ENCODE measurements at regions not wholly inside any gene's neighbourhood (a gene's known extent, or its start where the extent isn't known, plus 50 kb on each side); places are given as distances from the start of the nearest gene placed in this dataset.

GRCh38 chr4:115370012-115370411 is 256.6 kb upstream of the NDST4 start:
- intact Hi-C loops (cut with DNase I; ENCODE audit: low total_unique reads): no loop called here
- no peaks in the 10 kb centered on the region for H3K27me3 ChIP-seq (replicated peaks in 1 of 7)
- TF ChIP-seq POLR2A (IDR thresholded peaks at IDR 0.05): no peak
- no peak for TF ChIP-seq POLR2AphosphoS5 (IDR thresholded peaks at IDR 0.05)
- no peak for TF ChIP-seq CTCF (IDR thresholded peaks at IDR 0.05 in 8 of 11, conservative IDR thresholded peaks at IDR 0.05 in 3 of 11)
- H3K27ac ChIP-seq: no peak overlapping the region
- DNase-seq: no peak
- no peaks in the 10 kb centered on the region for H3K4me1 ChIP-seq
- H3K36me3 ChIP-seq: no peaks in the 10 kb centered on the region
- 78 to 88% (median 84%) methylated on average over 3 of the region's 3 CpGs for WGBS, 5 donors
- no peak overlapping the region for H3K4me3 ChIP-seq
- H3K9me3 ChIP-seq: peaks cover 0 to 14% (median 7%) of the 10 kb centered on the region in 8 donors

- peaks cover 0 to 14% (median 7%) of the 10 kb centered on the region in 8 donors for H3K9me3 ChIP-seq
- no peak for TF ChIP-seq CTCF (IDR thresholded peaks at IDR 0.05 in 8 of 11, conservative IDR thresholded peaks at IDR 0.05 in 3 of 11)
- no peak for TF ChIP-seq POLR2A (IDR thresholded peaks at IDR 0.05)
- no peak for TF ChIP-seq POLR2AphosphoS5 (IDR thresholded peaks at IDR 0.05)
- no peaks in the 10 kb centered on the region for H3K36me3 ChIP-seq
- H3K27ac ChIP-seq: no peak overlapping the region
- peak; percentile 55 for DNase-seq
- H3K4me3 ChIP-seq: no peak overlapping the region
- intact Hi-C loops (cut with DNase I; ENCODE audit: low total_unique reads): no loop called here
- H3K27me3 ChIP-seq (replicated peaks in 1 of 7): no peaks in the 10 kb centered on the region
- H3K4me1 ChIP-seq: no peaks in the 10 kb centered on the region
- WGBS, 5 donors: 78 to 86% (median 82%) methylated on average over 4 of the region's 4 CpGs; no CpG with 5 or more reads in 1 of the 5 donors
Observed at GRCh38 chr4:115366390-115366789, 253.0 kb upstream of the NDST4 start.

- TF ChIP-seq POLR2AphosphoS5 (IDR thresholded peaks at IDR 0.05): no peak
- TF ChIP-seq POLR2A (IDR thresholded peaks at IDR 0.05): no peak
- no peak for TF ChIP-seq CTCF (IDR thresholded peaks at IDR 0.05 in 8 of 11, conservative IDR thresholded peaks at IDR 0.05 in 3 of 11)
- no peaks in the 10 kb centered on the region for H3K36me3 ChIP-seq
- intact Hi-C loops (cut with DNase I; ENCODE audit: low total_unique reads): no loop called here
- no peak overlapping the region for H3K4me3 ChIP-seq
- WGBS, 5 donors: 70 to 89% (median 78%) methylated on average over 3 of the region's 3 CpGs
- peaks cover 0 to 14% (median 7%) of the 10 kb centered on the region in 8 donors for H3K9me3 ChIP-seq
- H3K27me3 ChIP-seq (replicated peaks in 1 of 7): no peaks in the 10 kb centered on the region
- H3K4me1 ChIP-seq: no peaks in the 10 kb centered on the region
- DNase-seq: peak; percentile 68
- no peak overlapping the region for H3K27ac ChIP-seq
Observed at GRCh38 chr4:115365185-115365584, 251.8 kb upstream of the NDST4 start.

- no peak overlapping the region for H3K4me3 ChIP-seq
- no peaks in the 10 kb centered on the region for H3K27me3 ChIP-seq (replicated peaks in 1 of 7)
- intact Hi-C loops (cut with DNase I; ENCODE audit: low total_unique reads): no loop called here
- DNase-seq: no peak
- no peak overlapping the region for H3K27ac ChIP-seq
- H3K36me3 ChIP-seq: no peaks in the 10 kb centered on the region
- no peak for TF ChIP-seq POLR2AphosphoS5 (IDR thresholded peaks at IDR 0.05)
- no peak for TF ChIP-seq POLR2A (IDR thresholded peaks at IDR 0.05)
- TF ChIP-seq CTCF (IDR thresholded peaks at IDR 0.05 in 8 of 11, conservative IDR thresholded peaks at IDR 0.05 in 3 of 11): no peak
- no peaks in the 10 kb centered on the region for H3K4me1 ChIP-seq
- H3K9me3 ChIP-seq: peaks cover 0 to 14% (median 7%) of the 10 kb centered on the region in 8 donors
Observed at GRCh38 chr4:115361781-115362180, 248.4 kb upstream of the NDST4 start.
